Caco-2 (cell line): ENCODE measurements at regions not wholly inside any gene's neighbourhood (a gene's known extent, or its start where the extent isn't known, plus 50 kb on each side); places are given as distances from the start of the nearest gene placed in this dataset.

Source experiments
- BruUV-seq: library from RNA; stranded (reverse); fragments of 400-500 nt; replicated peaks from 2 replicates; lab custom pipeline; 2021; lab: Mats Ljungman, UMichigan
- CTCF ChIA-PET: fragments of 300-600 bp; sonication (Branson Sonifier 250); formaldehyde crosslinking; loops from one replicate; lab custom pipeline; 2022; ENCODE audit warnings: antibody characterized with exemption; lab: Charles Lee
- POLR2A ChIA-PET: fragments of 300-600 bp; sonication (Branson Sonifier 250); formaldehyde crosslinking; loops from one replicate; lab custom pipeline; 2022; ENCODE audit warnings: antibody characterized with exemption; lab: Charles Lee
- DNase-seq, 2 experiments: peaks; one replicate each; pipeline versions ENCODE4 v3.0.0 to v3.0.0-alpha.2; 2020 to 2022
- H3K27me3 ChIP-seq: replicated peaks from 2 replicates; pipeline ENCODE4 v1.6.0; 2011; ENCODE audit warnings: low read length; ENCODE audit not compliant: control insufficient read depth, insufficient read depth
- H3K36me3 ChIP-seq: 2 replicates; pipeline ENCODE4 v1.5.1; 2011; ENCODE audit warnings: low read length; ENCODE audit not compliant: control insufficient read depth, insufficient read depth
- H3K4me1 ChIP-seq: fragments of 250-450 bp; sonication (Bioruptor Pico); 2 replicates; pipeline ENCODE4 v1.5.1; 2020; ENCODE audit warnings: mild to moderate bottlenecking
- H3K4me3 ChIP-seq: 2 replicates; pipeline ENCODE4 v1.5.1; 2011; ENCODE audit warnings: low read depth, mild to moderate bottlenecking, control low read depth, low read length
- H3K9me3 ChIP-seq: fragments of 250-450 bp; sonication (Bioruptor Pico); 2 replicates; pipeline ENCODE4 v1.5.1; 2020; ENCODE audit warnings: mild to moderate bottlenecking, moderate library complexity
- H3K27ac Mint-ChIP-seq: one replicate; pipeline ENCODE4 v1.8.0; 2022; ENCODE audit warnings: mixed read lengths; ENCODE audit not compliant: unreplicated experiment
- H3K27me3 Mint-ChIP-seq: one replicate; pipeline ENCODE4 v1.8.0; 2022; ENCODE audit warnings: mixed read lengths; ENCODE audit not compliant: insufficient read depth, unreplicated experiment
- H3K36me3 Mint-ChIP-seq: one replicate; pipeline ENCODE4 v1.8.0; 2022; ENCODE audit warnings: mild to moderate bottlenecking, mixed read lengths; ENCODE audit not compliant: insufficient read depth, unreplicated experiment
- H3K4me1 Mint-ChIP-seq: one replicate; pipeline ENCODE4 v1.8.0; 2022; ENCODE audit warnings: low read depth, mixed read lengths; ENCODE audit not compliant: unreplicated experiment
- H3K4me3 Mint-ChIP-seq: one replicate; pipeline ENCODE4 v1.8.0; 2022; ENCODE audit warnings: mild to moderate bottlenecking, moderate library complexity, mixed read lengths; ENCODE audit not compliant: unreplicated experiment
- H3K9me3 Mint-ChIP-seq: one replicate; pipeline ENCODE4 v1.8.0; 2022; ENCODE audit warnings: mixed read lengths; ENCODE audit not compliant: unreplicated experiment
- intact Hi-C: fragments of 100-400 bp; cut with micrococcal nuclease; formaldehyde crosslinking; loops from one replicate; pipeline ENCODE4 v1.10.0; 2022; ENCODE audit not compliant: unreplicated experiment
- TF ChIP-seq, protein P1 (sequence below), 2 experiments: fragments of 200-600 bp in 1 of 2; IDR thresholded peaks; 1 replicate in 1 of 2; 2 replicates in 1 of 2; pipeline versions ENCODE4 v1.5.1 to v1.8.0; 2011 to 2022; ENCODE audit warnings: antibody characterized with exemption in 1 of 2, control low read depth in 1 of 2, inconsistent platforms in 1 of 2, low read depth in 1 of 2, low read length in 1 of 2, mild to moderate bottlenecking in 1 of 2, moderate library complexity in 1 of 2; ENCODE audit not compliant: insufficient read depth in 1 of 2, severe bottlenecking in 1 of 2, unreplicated experiment in 1 of 2

DNA sequence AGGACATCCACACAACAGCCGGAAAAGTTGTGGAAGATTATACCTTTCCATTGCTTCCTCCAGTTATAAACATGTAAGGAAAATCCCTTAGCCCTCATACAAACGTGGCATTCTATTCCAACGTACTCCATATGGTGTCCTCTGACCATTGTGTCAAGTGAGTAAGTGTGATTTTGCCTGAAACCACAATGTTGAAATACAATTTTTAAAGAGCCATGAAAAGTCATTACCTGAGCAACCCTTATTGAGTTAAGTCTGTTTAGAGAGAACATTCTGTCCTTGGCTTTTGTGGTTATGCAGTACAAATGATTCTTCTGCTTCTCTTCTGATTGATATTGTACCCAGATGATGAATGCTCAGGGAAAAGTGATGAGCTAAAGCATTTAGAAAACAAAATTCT is 530.1 kb downstream of the HAO1 start:
- Mint-ChIP-seq H3K36me3 (no peaks in the 10 kb centered on the region), H3K9me3 (no peaks in the 10 kb centered on the region), H3K4me3 (no peak overlapping the region), H3K27me3 (peaks cover 4% of the 10 kb centered on the region), H3K27ac (no peak overlapping the region), H3K4me1 (no peaks in the 10 kb centered on the region)
- POLR2A ChIA-PET = no interaction called here
- BruUV-seq = no TSS peak
- TF ChIP-seq, protein P1, sequence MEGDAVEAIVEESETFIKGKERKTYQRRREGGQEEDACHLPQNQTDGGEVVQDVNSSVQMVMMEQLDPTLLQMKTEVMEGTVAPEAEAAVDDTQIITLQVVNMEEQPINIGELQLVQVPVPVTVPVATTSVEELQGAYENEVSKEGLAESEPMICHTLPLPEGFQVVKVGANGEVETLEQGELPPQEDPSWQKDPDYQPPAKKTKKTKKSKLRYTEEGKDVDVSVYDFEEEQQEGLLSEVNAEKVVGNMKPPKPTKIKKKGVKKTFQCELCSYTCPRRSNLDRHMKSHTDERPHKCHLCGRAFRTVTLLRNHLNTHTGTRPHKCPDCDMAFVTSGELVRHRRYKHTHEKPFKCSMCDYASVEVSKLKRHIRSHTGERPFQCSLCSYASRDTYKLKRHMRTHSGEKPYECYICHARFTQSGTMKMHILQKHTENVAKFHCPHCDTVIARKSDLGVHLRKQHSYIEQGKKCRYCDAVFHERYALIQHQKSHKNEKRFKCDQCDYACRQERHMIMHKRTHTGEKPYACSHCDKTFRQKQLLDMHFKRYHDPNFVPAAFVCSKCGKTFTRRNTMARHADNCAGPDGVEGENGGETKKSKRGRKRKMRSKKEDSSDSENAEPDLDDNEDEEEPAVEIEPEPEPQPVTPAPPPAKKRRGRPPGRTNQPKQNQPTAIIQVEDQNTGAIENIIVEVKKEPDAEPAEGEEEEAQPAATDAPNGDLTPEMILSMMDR (IDR thresholded peaks at IDR 0.05; ENCODE audit: insufficient read depth in 1 of 2, low read depth in 1 of 2, low read length in 1 of 2, severe bottlenecking in 1 of 2, unreplicated experiment in 1 of 2) = no peak
- Histone ChIP-seq H3K4me3 (no peak overlapping the region), H3K36me3 (no peaks in the 10 kb centered on the region), H3K9me3 (no peaks in the 10 kb centered on the region), H3K27me3 (no peaks in the 10 kb centered on the region), H3K4me1 (no peaks in the 10 kb centered on the region)
- CTCF ChIA-PET = no interaction called here
- intact Hi-C loops = no loop called here
- DNase-seq = no peak

- TF ChIP-seq, protein P1 (IDR thresholded peaks at IDR 0.05; ENCODE audit: insufficient read depth in 1 of 2, low read depth in 1 of 2, low read length in 1 of 2, severe bottlenecking in 1 of 2, unreplicated experiment in 1 of 2) = no peak
- no peaks in the 10 kb centered on the region for H3K9me3 ChIP-seq
- no peaks in the 10 kb centered on the region for H3K4me1 Mint-ChIP-seq
- intact Hi-C loops = no loop called here
- H3K36me3 Mint-ChIP-seq = no peaks in the 10 kb centered on the region
- no peaks in the 10 kb centered on the region for H3K9me3 Mint-ChIP-seq
- CTCF ChIA-PET = no interaction called here
- H3K4me3 Mint-ChIP-seq = no peak overlapping the region
- no peak for DNase-seq
- BruUV-seq = no TSS peak
- H3K27ac Mint-ChIP-seq = no peak overlapping the region
- POLR2A ChIA-PET = no interaction called here
- H3K4me1 ChIP-seq = no peaks in the 10 kb centered on the region
- H3K27me3 ChIP-seq = no peaks in the 10 kb centered on the region
- no peaks in the 10 kb centered on the region for H3K36me3 ChIP-seq
- H3K27me3 Mint-ChIP-seq = peaks cover 2% of the 10 kb centered on the region
- H3K4me3 ChIP-seq = no peak overlapping the region
Measured at GRCh38 chr20:7411075-7411474, 529.2 kb downstream of the HAO1 start.

- no peaks in the 10 kb centered on the region for H3K9me3 ChIP-seq
- intact Hi-C loops = no loop called here
Measured at GRCh38 chr20:7415427-7415826, 524.8 kb downstream of the HAO1 start.

More at GRCh38 chr20:7415427-7415826, 524.8 kb downstream of the HAO1 start:
- Mint-ChIP-seq H3K4me1 (no peaks in the 10 kb centered on the region), H3K27ac (no peak overlapping the region), H3K9me3 (no peaks in the 10 kb centered on the region), H3K36me3 (no peaks in the 10 kb centered on the region), H3K27me3 (peaks cover 2% of the 10 kb centered on the region), H3K4me3 (no peak overlapping the region)
- Histone ChIP-seq H3K36me3 (no peaks in the 10 kb centered on the region), H3K4me3 (no peak overlapping the region), H3K4me1 (no peaks in the 10 kb centered on the region), H3K27me3 (no peaks in the 10 kb centered on the region)
- ChIA-PET POLR2A (no interaction called here), CTCF (no interaction called here)
- DNase-seq = no peak
- TF ChIP-seq, protein P1 (IDR thresholded peaks at IDR 0.05; ENCODE audit: insufficient read depth in 1 of 2, low read depth in 1 of 2, low read length in 1 of 2, severe bottlenecking in 1 of 2, unreplicated experiment in 1 of 2) = no peak
- BruUV-seq = no TSS peak
